ENCODE measurements at regions not wholly inside any gene's neighbourhood (a gene's known extent, or its start where the extent isn't known, plus 50 kb on each side); places are given as distances from the start of the nearest gene placed in this dataset.
"Not testable (repeated sequence)": the region's sequence is repeated elsewhere in the genome, so short reads cannot be mapped to it uniquely, and the experiment has no call there.

- no peak for TF ChIP-seq EZH2phosphoT487 (IDR thresholded peaks at IDR 0.05; ENCODE audit: low read depth)
- no peak for TF ChIP-seq CTCF (IDR thresholded peaks at IDR 0.05; ENCODE audit: low read depth, low read length)
- H3K9ac ChIP-seq (ENCODE audit: low read length) = no peak overlapping the region
- no peak overlapping the region for H3K27ac ChIP-seq (ENCODE audit: low read length)
- H3K9me3 ChIP-seq (ENCODE audit: insufficient read depth, low read length) = 0 out of 2 replicates have a peak, but pooled peaks cover 3% of the 10 kb centered on the region
- no peak overlapping the region for H3K4me3 ChIP-seq (ENCODE audit: low read length)
- no peak overlapping the region for H3K4me2 ChIP-seq (ENCODE audit: low read length)
- H4K20me1 ChIP-seq (ENCODE audit: insufficient read depth, low read length) = no peaks in the 10 kb centered on the region
- no peaks in the 10 kb centered on the region for H3K27me3 ChIP-seq (ENCODE audit: low read depth, low read length)
- no peaks in the 10 kb centered on the region for H3K4me1 ChIP-seq (ENCODE audit: low read length)
- no peak overlapping the region for H2AFZ ChIP-seq (ENCODE audit: low read depth, low read length)
- no peaks in the 10 kb centered on the region for H3K36me3 ChIP-seq (replicated peaks; ENCODE audit: low read depth, low read length)
- H3K79me2 ChIP-seq (ENCODE audit: low read length) = no peaks in the 10 kb centered on the region
These were observed 232.0 kb upstream of the PCDH9 start for GRCh38 chr13:67462098-67462497.

GRCh38 chr13:67452526-67452925 lies 222.4 kb upstream of the PCDH9 start:
- not testable (repeated sequence) for H3K9me3 ChIP-seq (ENCODE audit: insufficient read depth, low read length); H3K9ac ChIP-seq (ENCODE audit: low read length); H3K27ac ChIP-seq (ENCODE audit: low read length); H2AFZ ChIP-seq (ENCODE audit: low read depth, low read length); H3K4me1 ChIP-seq (ENCODE audit: low read length); H3K4me3 ChIP-seq (ENCODE audit: low read length); H3K79me2 ChIP-seq (ENCODE audit: low read length); H4K20me1 ChIP-seq (ENCODE audit: insufficient read depth, low read length); H3K27me3 ChIP-seq (ENCODE audit: low read depth, low read length); H3K36me3 ChIP-seq (replicated peaks; ENCODE audit: low read depth, low read length); H3K4me2 ChIP-seq (ENCODE audit: low read length)

GRCh38 chr13:67445436-67445835 lies 215.3 kb upstream of the PCDH9 start:
- Histone ChIP-seq H3K4me2 (ENCODE audit: low read length) (no peak overlapping the region), H2AFZ (ENCODE audit: low read depth, low read length) (peak overlapping the region; percentile 49; the same call in 1 of the 2 replicates), H3K4me1 (ENCODE audit: low read length) (no peaks in the 10 kb centered on the region), H3K27me3 (ENCODE audit: low read depth, low read length) (no peaks in the 10 kb centered on the region), H3K9ac (ENCODE audit: low read length) (no peak overlapping the region), H3K9me3 (ENCODE audit: insufficient read depth, low read length) (no peaks in the 10 kb centered on the region), H3K79me2 (ENCODE audit: low read length) (no peaks in the 10 kb centered on the region), H3K27ac (ENCODE audit: low read length) (no peak overlapping the region), H3K4me3 (ENCODE audit: low read length) (no peak overlapping the region), H4K20me1 (ENCODE audit: insufficient read depth, low read length) (no peaks in the 10 kb centered on the region), H3K36me3 (replicated peaks; ENCODE audit: low read depth, low read length) (no peaks in the 10 kb centered on the region)
- no peak for TF ChIP-seq CTCF (IDR thresholded peaks at IDR 0.05; ENCODE audit: low read depth, low read length)
- TF ChIP-seq EZH2phosphoT487 (IDR thresholded peaks at IDR 0.05; ENCODE audit: low read depth) = no peak

GRCh38 chr13:67443923-67444322 lies 213.8 kb upstream of the PCDH9 start:
- H3K4me1 ChIP-seq (ENCODE audit: low read length) = 0 out of 2 replicates have a peak, but pooled peaks cover under 1% of the 10 kb centered on the region
- no peaks in the 10 kb centered on the region for H3K79me2 ChIP-seq (ENCODE audit: low read length)
- no peaks in the 10 kb centered on the region for H4K20me1 ChIP-seq (ENCODE audit: insufficient read depth, low read length)
- no peak overlapping the region for H3K4me2 ChIP-seq (ENCODE audit: low read length)
- H3K27ac ChIP-seq (ENCODE audit: low read length) = no peak overlapping the region
- H3K27me3 ChIP-seq (ENCODE audit: low read depth, low read length) = no peaks in the 10 kb centered on the region
- no peak overlapping the region for H3K9ac ChIP-seq (ENCODE audit: low read length)
- H3K4me3 ChIP-seq (ENCODE audit: low read length) = no peak overlapping the region
- H3K9me3 ChIP-seq (ENCODE audit: insufficient read depth, low read length) = no peaks in the 10 kb centered on the region
- H2AFZ ChIP-seq (ENCODE audit: low read depth, low read length) = no peak overlapping the region
- no peaks in the 10 kb centered on the region for H3K36me3 ChIP-seq (replicated peaks; ENCODE audit: low read depth, low read length)
- no peak for TF ChIP-seq EZH2phosphoT487 (IDR thresholded peaks at IDR 0.05; ENCODE audit: low read depth)
- no peak for TF ChIP-seq CTCF (IDR thresholded peaks at IDR 0.05; ENCODE audit: low read depth, low read length)
